Activated T-helper 1 cell treated with anti-CD3 and anti-CD28 coated beads, Interleukin-12 subunit alpha, Interleukin-12 subunit beta, Interleukin-2, Interleukin-4 antibody, amounts not matched to agents 30 ng/mL and 10 ng/mL and 1 ng/mL, durations not matched to agents 14 hours and 24 hours and 36 hours (primary cell): ENCODE measurements at regions not wholly inside any gene's neighbourhood (a gene's known extent, or its start where the extent isn't known, plus 50 kb on each side); places are given as distances from the start of the nearest gene placed in this dataset.

Experiments used
- DNase-seq: peaks from one replicate; pipeline ENCODE4 v3.0.0; 2021; ENCODE audit warnings: low spot score
- H3K27ac Mint-ChIP-seq: one replicate; pipeline ENCODE4 v1.8.0; 2021; ENCODE audit warnings: mild to moderate bottlenecking, mixed read lengths
- H3K27me3 Mint-ChIP-seq: one replicate; pipeline ENCODE4 v1.8.0; 2022; ENCODE audit warnings: mild to moderate bottlenecking, moderate library complexity, mixed read lengths; ENCODE audit not compliant: insufficient read depth
- H3K36me3 Mint-ChIP-seq: one replicate; pipeline ENCODE4 v1.8.0; 2021; ENCODE audit warnings: low read depth, mixed read lengths
- H3K4me1 Mint-ChIP-seq: one replicate; pipeline ENCODE4 v1.8.0; 2021; ENCODE audit warnings: low read depth, mixed read lengths
- H3K4me3 Mint-ChIP-seq: one replicate; pipeline ENCODE4 v1.8.0; 2021; ENCODE audit warnings: mild to moderate bottlenecking, moderate library complexity, mixed read lengths
- H3K9me3 Mint-ChIP-seq: one replicate; pipeline ENCODE4 v1.8.0; 2021; ENCODE audit warnings: mixed read lengths
- intact Hi-C: fragments of 100-400 bp; cut with micrococcal nuclease; formaldehyde crosslinking; loops from one replicate; pipeline ENCODE4 v1.15.1; 2024

GRCh38 chr4:155539746-155540145 lies 126.9 kb upstream of the GUCY1A1 start:
- Mint-ChIP-seq H3K27me3 (no peaks in the 10 kb centered on the region), H3K9me3 (no peaks in the 10 kb centered on the region), H3K4me1 (no peaks in the 10 kb centered on the region), H3K36me3 (no peaks in the 10 kb centered on the region), H3K27ac (no peak overlapping the region), H3K4me3 (no peak overlapping the region)
- intact Hi-C loops, result no loop called here
- DNase-seq, result no peak

- Mint-ChIP-seq H3K9me3 (no peaks in the 10 kb centered on the region), H3K27ac (no peak overlapping the region), H3K27me3 (no peaks in the 10 kb centered on the region), H3K4me1 (no peaks in the 10 kb centered on the region), H3K36me3 (no peaks in the 10 kb centered on the region), H3K4me3 (no peak overlapping the region)
- intact Hi-C loops, result no loop called here
- no peak for DNase-seq
Measured at GRCh38 chr4:155535802-155536454, 130.7 kb upstream of the GUCY1A1 start.

GRCh38 chr4:155532373-155533085 lies 134.1 kb upstream of the GUCY1A1 start:
- Mint-ChIP-seq H3K27me3 (no peaks in the 10 kb centered on the region), H3K27ac (no peak overlapping the region), H3K9me3 (no peaks in the 10 kb centered on the region), H3K4me3 (no peak overlapping the region), H3K4me1 (no peaks in the 10 kb centered on the region), H3K36me3 (no peaks in the 10 kb centered on the region)
- intact Hi-C loops, result no loop called here
- no peak for DNase-seq

- Mint-ChIP-seq H3K4me3 (no peak overlapping the region), H3K36me3 (no peaks in the 10 kb centered on the region), H3K27me3 (no peaks in the 10 kb centered on the region), H3K27ac (no peak overlapping the region), H3K4me1 (no peaks in the 10 kb centered on the region), H3K9me3 (no peaks in the 10 kb centered on the region)
- intact Hi-C loops, result no loop called here
- no peak for DNase-seq
Measured at GRCh38 chr4:155530857-155531256, 135.8 kb upstream of the GUCY1A1 start.

GRCh38 chr4:155530290-155530689 lies 136.4 kb upstream of the GUCY1A1 start:
- Mint-ChIP-seq H3K9me3 (no peaks in the 10 kb centered on the region), H3K4me3 (no peak overlapping the region), H3K4me1 (no peaks in the 10 kb centered on the region), H3K27ac (no peak overlapping the region), H3K27me3 (no peaks in the 10 kb centered on the region), H3K36me3 (no peaks in the 10 kb centered on the region)
- DNase-seq, result no peak
- intact Hi-C loops, result no loop called here

- DNase-seq, result no peak
- Mint-ChIP-seq H3K4me3 (no peak overlapping the region), H3K27ac (no peak overlapping the region), H3K4me1 (no peaks in the 10 kb centered on the region), H3K27me3 (no peaks in the 10 kb centered on the region), H3K9me3 (no peaks in the 10 kb centered on the region), H3K36me3 (no peaks in the 10 kb centered on the region)
- intact Hi-C loops, result loop anchor here (1.0 to 5.0 kb wide), 2 partner anchors 138 to 258 kb away; partner anchors contain the start of gene GUCY1A1
Measured at GRCh38 chr4:155529716-155530115, 136.9 kb upstream of the GUCY1A1 start.

- no peak for DNase-seq
- Mint-ChIP-seq H3K36me3 (no peaks in the 10 kb centered on the region), H3K27ac (no peak overlapping the region), H3K4me1 (no peaks in the 10 kb centered on the region), H3K9me3 (no peaks in the 10 kb centered on the region), H3K27me3 (no peaks in the 10 kb centered on the region), H3K4me3 (no peak overlapping the region)
- intact Hi-C loops, result loop anchor here (1.0 to 5.0 kb wide), 2 partner anchors 138 to 258 kb away; partner anchors contain the start of gene GUCY1A1
Measured at GRCh38 chr4:155529272-155529671, 137.4 kb upstream of the GUCY1A1 start.

- Mint-ChIP-seq H3K9me3 (peaks cover 3% of the 10 kb centered on the region), H3K4me1 (no peaks in the 10 kb centered on the region), H3K27me3 (no peaks in the 10 kb centered on the region), H3K36me3 (no peaks in the 10 kb centered on the region), H3K27ac (no peak overlapping the region), H3K4me3 (no peak overlapping the region)
- intact Hi-C loops, result loop anchor here (5.0 kb wide), 1 partner anchor 141 kb away; the partner anchor contains the start of gene GUCY1A1
- DNase-seq, result no peak
Measured at GRCh38 chr4:155526452-155527169, 140.0 kb upstream of the GUCY1A1 start.

- DNase-seq, result no peak
- no peak overlapping the region for H3K27ac Mint-ChIP-seq
- H3K36me3 Mint-ChIP-seq, result no peaks in the 10 kb centered on the region
- peaks cover 3% of the 10 kb centered on the region for H3K9me3 Mint-ChIP-seq
- H3K4me3 Mint-ChIP-seq, result no peak overlapping the region
- H3K27me3 Mint-ChIP-seq, result no peaks in the 10 kb centered on the region
- H3K4me1 Mint-ChIP-seq, result no peaks in the 10 kb centered on the region
- intact Hi-C loops, result loop anchor here (5.0 kb wide), 1 partner anchor 142 kb away; the partner anchor contains the start of gene GUCY1A1
Measured at GRCh38 chr4:155524926-155525455, 141.7 kb upstream of the GUCY1A1 start.

- DNase-seq, result no peak
- Mint-ChIP-seq H3K9me3 (peaks cover 3% of the 10 kb centered on the region), H3K36me3 (no peaks in the 10 kb centered on the region), H3K4me1 (no peaks in the 10 kb centered on the region), H3K27me3 (no peaks in the 10 kb centered on the region), H3K4me3 (no peak overlapping the region), H3K27ac (no peak overlapping the region)
- intact Hi-C loops, result no loop called here
Measured at GRCh38 chr4:155523358-155523757, 143.3 kb upstream of the GUCY1A1 start.

- H3K27ac Mint-ChIP-seq, result no peak overlapping the region
- DNase-seq, result no peak
- intact Hi-C loops, result no loop called here
- no peaks in the 10 kb centered on the region for H3K27me3 Mint-ChIP-seq
- no peak overlapping the region for H3K4me3 Mint-ChIP-seq
- no peaks in the 10 kb centered on the region for H3K4me1 Mint-ChIP-seq
- H3K36me3 Mint-ChIP-seq, result no peaks in the 10 kb centered on the region
- H3K9me3 Mint-ChIP-seq, result peaks cover 3% of the 10 kb centered on the region
Measured at GRCh38 chr4:155522201-155522600, 144.4 kb upstream of the GUCY1A1 start.

- H3K9me3 Mint-ChIP-seq, result peaks cover 3% of the 10 kb centered on the region
- DNase-seq, result no peak
- no peaks in the 10 kb centered on the region for H3K27me3 Mint-ChIP-seq
- intact Hi-C loops, result no loop called here
- H3K4me3 Mint-ChIP-seq, result no peak overlapping the region
- H3K27ac Mint-ChIP-seq, result no peak overlapping the region
- no peaks in the 10 kb centered on the region for H3K4me1 Mint-ChIP-seq
- no peaks in the 10 kb centered on the region for H3K36me3 Mint-ChIP-seq
Measured at GRCh38 chr4:155521382-155521781, 144.6 kb upstream of the MAP9 start.
